ENCODE measurements at regions not wholly inside any gene's neighbourhood (a gene's known extent, or its start where the extent isn't known, plus 50 kb on each side); places are given as distances from the start of the nearest gene placed in this dataset.

DNA sequence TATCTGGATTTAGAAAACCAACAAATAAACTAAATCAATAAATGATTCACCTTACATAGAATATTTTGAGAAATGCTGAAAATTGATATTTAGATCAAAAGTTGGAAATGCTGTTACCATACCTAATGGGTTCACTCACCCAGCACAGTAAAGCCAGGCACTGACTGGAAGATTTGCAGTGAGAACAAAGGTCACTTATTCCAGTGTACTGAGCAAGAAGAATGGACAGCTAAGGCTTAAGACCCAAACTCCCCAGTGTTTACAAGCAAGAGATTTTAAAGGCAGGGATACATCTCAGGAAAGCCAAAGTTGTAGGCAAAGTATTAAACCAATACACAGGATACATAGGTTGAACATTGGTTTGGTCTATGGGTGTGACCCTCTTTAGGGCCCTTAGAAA, 523.9 kb upstream of the PCDH9 start:
- Mint-ChIP-seq H3K27ac (ENCODE audit: unreplicated experiment) (no peak overlapping the region), H3K9me3 (ENCODE audit: unreplicated experiment) (no peaks in the 10 kb centered on the region), H3K4me1 (ENCODE audit: low read depth, unreplicated experiment) (no peaks in the 10 kb centered on the region), H3K36me3 (ENCODE audit: low read depth, unreplicated experiment) (no peaks in the 10 kb centered on the region), H3K4me3 (ENCODE audit: unreplicated experiment) (no peak overlapping the region), H3K27me3 (ENCODE audit: low read depth, unreplicated experiment) (no peaks in the 10 kb centered on the region)
- Histone ChIP-seq H3K4me3 (ENCODE audit: insufficient read depth, low read depth, low read length) (no peak overlapping the region), H3K9ac (ENCODE audit: low read length) (no peak overlapping the region), H3K4me2 (ENCODE audit: low read length) (no peak overlapping the region), H3K79me2 (ENCODE audit: insufficient read depth, low read length) (no peaks in the 10 kb centered on the region), H4K20me1 (ENCODE audit: insufficient read depth, low read length) (no peaks in the 10 kb centered on the region), H3K27me3 (ENCODE audit: insufficient read depth, low read length) (no peaks in the 10 kb centered on the region), H2AFZ (ENCODE audit: low read depth, low read length) (no peak overlapping the region), H3K9me3 (ENCODE audit: insufficient read depth, low read depth, low read length) (no peaks in the 10 kb centered on the region), H3K4me1 (ENCODE audit: insufficient read depth, low read length) (no peaks in the 10 kb centered on the region), H3K36me3 (ENCODE audit: insufficient read depth, low read length) (no peaks in the 10 kb centered on the region), H3K27ac (ENCODE audit: low read depth, low read length) (no peak overlapping the region)
- no peak for FAIRE-seq
- no peak for TF ChIP-seq CTCF (IDR thresholded peaks at IDR 0.05; ENCODE audit: insufficient read depth, low read depth, low read length)
- TF ChIP-seq EZH2 (IDR thresholded peaks at IDR 0.05; ENCODE audit: insufficient read depth, low read length): no peak
- DNase-seq (ENCODE audit: low read depth): no peak

DNA sequence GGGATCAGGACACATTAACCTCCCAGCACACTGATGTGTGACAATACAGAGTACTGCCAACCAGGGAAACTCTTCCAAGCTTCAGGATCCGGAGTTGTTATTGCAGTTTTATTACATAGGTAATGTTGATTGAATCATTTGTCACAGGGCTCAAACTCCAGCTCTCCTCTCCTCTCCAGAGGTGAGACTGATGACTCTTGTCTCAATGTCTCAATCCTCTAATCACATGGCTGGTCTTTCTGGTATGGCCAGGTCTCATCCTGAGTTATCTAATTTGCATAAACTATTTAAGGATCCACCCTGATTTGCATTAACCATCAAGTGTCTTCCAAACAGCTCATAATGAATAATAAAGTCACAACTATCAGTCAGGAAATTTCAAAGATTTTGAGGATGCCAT, 522.6 kb upstream of the PCDH9 start:
- no peak for FAIRE-seq
- no peaks in the 10 kb centered on the region for H4K20me1 ChIP-seq (ENCODE audit: insufficient read depth, low read length)
- no peak overlapping the region for H3K27ac Mint-ChIP-seq (ENCODE audit: unreplicated experiment)

More for the DNA sequence above, 522.6 kb upstream of the PCDH9 start:
- Mint-ChIP-seq H3K9me3 (ENCODE audit: unreplicated experiment) (no peaks in the 10 kb centered on the region), H3K27me3 (ENCODE audit: low read depth, unreplicated experiment) (no peaks in the 10 kb centered on the region), H3K4me1 (ENCODE audit: low read depth, unreplicated experiment) (no peaks in the 10 kb centered on the region), H3K4me3 (ENCODE audit: unreplicated experiment) (no peak overlapping the region), H3K36me3 (ENCODE audit: low read depth, unreplicated experiment) (no peaks in the 10 kb centered on the region)
- Histone ChIP-seq H3K4me2 (ENCODE audit: low read length) (no peak overlapping the region), H3K4me1 (ENCODE audit: insufficient read depth, low read length) (no peaks in the 10 kb centered on the region), H3K36me3 (ENCODE audit: insufficient read depth, low read length) (no peaks in the 10 kb centered on the region), H3K9me3 (ENCODE audit: insufficient read depth, low read depth, low read length) (no peaks in the 10 kb centered on the region), H3K9ac (ENCODE audit: low read length) (no peak overlapping the region), H3K27me3 (ENCODE audit: insufficient read depth, low read length) (no peaks in the 10 kb centered on the region), H3K27ac (ENCODE audit: low read depth, low read length) (no peak overlapping the region), H3K4me3 (ENCODE audit: insufficient read depth, low read depth, low read length) (no peak overlapping the region), H3K79me2 (ENCODE audit: insufficient read depth, low read length) (no peaks in the 10 kb centered on the region), H2AFZ (ENCODE audit: low read depth, low read length) (no peak overlapping the region)
- no peak for DNase-seq (ENCODE audit: low read depth)
- no peak for TF ChIP-seq CTCF (IDR thresholded peaks at IDR 0.05; ENCODE audit: insufficient read depth, low read depth, low read length)
- TF ChIP-seq EZH2 (IDR thresholded peaks at IDR 0.05; ENCODE audit: insufficient read depth, low read length): no peak
